GM21360 (cell line): ENCODE measurements at regions not wholly inside any gene's neighbourhood (a gene's known extent, or its start where the extent isn't known, plus 50 kb on each side); places are given as distances from the start of the nearest gene placed in this dataset.

Experiments
- ATAC-seq: cut with Tn5 transposase; IDR thresholded peaks from one replicate; pipeline ENCODE4 v1.9.1; 2021; ENCODE audit warnings: mild to moderate bottlenecking, moderate library complexity; ENCODE audit not compliant: unreplicated experiment

GRCh38 chr16:82499302-82499701 is 127.5 kb upstream of the CDH13 start:
- ATAC-seq = no peak

GRCh38 chr16:82497139-82497538 is 129.6 kb upstream of the CDH13 start:
- no peak for ATAC-seq

GRCh38 chr16:82488460-82488859 is 138.3 kb upstream of the CDH13 start:
- no peak for ATAC-seq

- no peak for ATAC-seq
Measured at GRCh38 chr16:82481455-82481854, 145.3 kb upstream of the CDH13 start.

- ATAC-seq = no peak
Measured at GRCh38 chr16:82476786-82477185, 150.0 kb upstream of the CDH13 start.

- no peak for ATAC-seq
Measured at GRCh38 chr16:82470620-82471152, 156.1 kb upstream of the CDH13 start.

- no peak for ATAC-seq
Measured at GRCh38 chr16:82470016-82470415, 156.8 kb upstream of the CDH13 start.

- ATAC-seq = no peak
Measured at GRCh38 chr16:82464187-82464586, 162.6 kb upstream of the CDH13 start.

- no peak for ATAC-seq
Measured at GRCh38 chr16:82460766-82461165, 166.0 kb upstream of the CDH13 start.

- no peak for ATAC-seq
Measured at GRCh38 chr16:82459580-82460256, 167.1 kb upstream of the CDH13 start.

- peak; percentile 95 for ATAC-seq
Measured at GRCh38 chr16:82456683-82457082, 170.1 kb upstream of the CDH13 start.

GRCh38 chr16:82454566-82454965 is 172.2 kb upstream of the CDH13 start:
- no peak for ATAC-seq

- ATAC-seq = no peak
Measured at GRCh38 chr16:82454152-82454551, 172.6 kb upstream of the CDH13 start.

GRCh38 chr16:82452004-82452756 is 174.6 kb upstream of the CDH13 start:
- ATAC-seq = no peak

GRCh38 chr16:82451449-82451848 is 175.3 kb upstream of the CDH13 start:
- no peak for ATAC-seq

GRCh38 chr16:82440336-82440735 is 186.4 kb upstream of the CDH13 start:
- no peak for ATAC-seq

- no peak for ATAC-seq
Measured at GRCh38 chr16:82439678-82440293, 187.0 kb upstream of the CDH13 start.

GRCh38 chr16:82433042-82433441 is 193.7 kb upstream of the CDH13 start:
- no peak for ATAC-seq

GRCh38 chr16:82432261-82432660 is 194.5 kb upstream of the CDH13 start:
- no peak for ATAC-seq

- no peak for ATAC-seq
Measured at GRCh38 chr16:82425661-82426060, 201.1 kb upstream of the CDH13 start.

- ATAC-seq = no peak
Measured at GRCh38 chr16:82421851-82422250, 204.9 kb upstream of the CDH13 start.

- ATAC-seq = no peak
Measured at GRCh38 chr16:82419332-82419731, 207.4 kb upstream of the CDH13 start.
